ENCODE measurements at regions not wholly inside any gene's neighbourhood (a gene's known extent, or its start where the extent isn't known, plus 50 kb on each side); places are given as distances from the start of the nearest gene placed in this dataset.

GRCh38 chr3:24763393-24763792, 268.7 kb upstream of the THRB start:
- no peak for DNase-seq (ENCODE audit: low read depth in 2 of 2)

- DNase-seq (ENCODE audit: low read depth in 2 of 2), result no peak
Observed at GRCh38 chr3:24764236-24764915, 269.7 kb upstream of the THRB start.

GRCh38 chr3:24765399-24765798, 270.7 kb upstream of the THRB start:
- no peak for DNase-seq (ENCODE audit: low read depth in 2 of 2)

- no peak for DNase-seq (ENCODE audit: low read depth in 2 of 2)
Observed at GRCh38 chr3:24769918-24770317, 275.3 kb upstream of the THRB start.

- no peak for DNase-seq (ENCODE audit: low read depth in 2 of 2)
Observed at GRCh38 chr3:24773798-24774197, 279.1 kb upstream of the THRB start.

- no peak for DNase-seq (ENCODE audit: low read depth in 2 of 2)
Observed at GRCh38 chr3:24780991-24781390, 286.3 kb upstream of the THRB start.

- no peak for DNase-seq (ENCODE audit: low read depth in 2 of 2)
Observed at GRCh38 chr3:24781454-24781853, 286.8 kb upstream of the THRB start.

- no peak for DNase-seq (ENCODE audit: low read depth in 2 of 2)
Observed at GRCh38 chr3:24793896-24794295, 299.2 kb upstream of the THRB start.

- no peak for DNase-seq (ENCODE audit: low read depth in 2 of 2)
Observed at GRCh38 chr3:24802614-24803013, 308.0 kb upstream of the THRB start.

- DNase-seq (ENCODE audit: low read depth in 2 of 2), result no peak
Observed at GRCh38 chr3:24804095-24804494, 309.4 kb upstream of the THRB start.

- no peak for DNase-seq (ENCODE audit: low read depth in 2 of 2)
Observed at GRCh38 chr3:24810881-24811280, 316.2 kb upstream of the THRB start.

GRCh38 chr3:24812116-24812515, 317.5 kb upstream of the THRB start:
- DNase-seq (ENCODE audit: low read depth in 2 of 2), result no peak

GRCh38 chr3:24818055-24818454, 323.4 kb upstream of the THRB start:
- no peak for DNase-seq (ENCODE audit: low read depth in 2 of 2)

- DNase-seq (ENCODE audit: low read depth in 2 of 2), result no peak
Observed at GRCh38 chr3:24828011-24828410, 333.4 kb upstream of the THRB start.

- DNase-seq (ENCODE audit: low read depth in 2 of 2), result no peak
Observed at GRCh38 chr3:24828551-24828950, 333.9 kb upstream of the THRB start.

- DNase-seq (ENCODE audit: low read depth in 2 of 2), result peak in 1 of 2 donors; percentile 0
Observed at GRCh38 chr3:24829011-24829581, 334.4 kb upstream of the THRB start.

GRCh38 chr3:24829629-24830229, 335.1 kb upstream of the THRB start:
- no peak for DNase-seq (ENCODE audit: low read depth in 2 of 2)

GRCh38 chr3:24830230-24831152, 335.8 kb upstream of the THRB start:
- DNase-seq (ENCODE audit: low read depth in 2 of 2), result no peak

- no peak for DNase-seq (ENCODE audit: low read depth in 2 of 2)
Observed at GRCh38 chr3:24831221-24831620, 336.6 kb upstream of the THRB start.

GRCh38 chr3:24832891-24833290, 338.2 kb upstream of the THRB start:
- no peak for DNase-seq (ENCODE audit: low read depth in 2 of 2)

- DNase-seq (ENCODE audit: low read depth in 2 of 2), result no peak
Observed at GRCh38 chr3:24834442-24834841, 339.8 kb upstream of the THRB start.

GRCh38 chr3:24835510-24835909, 340.9 kb upstream of the THRB start:
- no peak for DNase-seq (ENCODE audit: low read depth in 2 of 2)

Measured in stimulated activated CD8-positive, alpha-beta memory T cell treated with anti-CD3 and anti-CD28 coated beads, Interleukin-7, amount 100 ng/mL, for 4 hours (primary cell).